GM12872 (cell line): ENCODE measurements at regions not wholly inside any gene's neighbourhood (a gene's known extent, or its start where the extent isn't known, plus 50 kb on each side); places are given as distances from the start of the nearest gene placed in this dataset.

Experiments used
- TF ChIP-seq, protein P1 (sequence below): IDR thresholded peaks from 3 replicates; pipeline ENCODE4 v1.5.1; 2011; ENCODE audit warnings: low read depth, mild to moderate bottlenecking, low read length, moderate library complexity; ENCODE audit not compliant: insufficient read depth

DNA sequence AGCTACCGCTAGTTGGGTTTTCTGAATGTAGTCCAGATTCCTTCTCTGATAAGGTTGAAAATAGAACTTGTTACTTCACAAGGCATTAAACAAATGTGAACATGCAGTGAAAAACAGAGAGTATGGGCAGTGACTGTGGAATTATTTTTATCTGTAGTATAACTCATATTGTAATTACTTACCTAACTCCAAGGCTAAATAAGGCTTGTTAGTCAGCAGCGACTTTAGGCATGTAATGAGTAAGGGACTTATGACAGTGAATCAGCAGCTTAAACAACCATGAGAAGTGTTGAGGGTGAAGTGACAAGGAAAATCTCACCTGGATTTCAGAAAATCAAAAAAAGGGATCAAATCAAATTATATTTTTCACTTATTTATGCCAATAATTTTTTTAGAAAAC lies 1719.5 kb upstream of the MIR17HG start:
- TF ChIP-seq, protein P1, sequence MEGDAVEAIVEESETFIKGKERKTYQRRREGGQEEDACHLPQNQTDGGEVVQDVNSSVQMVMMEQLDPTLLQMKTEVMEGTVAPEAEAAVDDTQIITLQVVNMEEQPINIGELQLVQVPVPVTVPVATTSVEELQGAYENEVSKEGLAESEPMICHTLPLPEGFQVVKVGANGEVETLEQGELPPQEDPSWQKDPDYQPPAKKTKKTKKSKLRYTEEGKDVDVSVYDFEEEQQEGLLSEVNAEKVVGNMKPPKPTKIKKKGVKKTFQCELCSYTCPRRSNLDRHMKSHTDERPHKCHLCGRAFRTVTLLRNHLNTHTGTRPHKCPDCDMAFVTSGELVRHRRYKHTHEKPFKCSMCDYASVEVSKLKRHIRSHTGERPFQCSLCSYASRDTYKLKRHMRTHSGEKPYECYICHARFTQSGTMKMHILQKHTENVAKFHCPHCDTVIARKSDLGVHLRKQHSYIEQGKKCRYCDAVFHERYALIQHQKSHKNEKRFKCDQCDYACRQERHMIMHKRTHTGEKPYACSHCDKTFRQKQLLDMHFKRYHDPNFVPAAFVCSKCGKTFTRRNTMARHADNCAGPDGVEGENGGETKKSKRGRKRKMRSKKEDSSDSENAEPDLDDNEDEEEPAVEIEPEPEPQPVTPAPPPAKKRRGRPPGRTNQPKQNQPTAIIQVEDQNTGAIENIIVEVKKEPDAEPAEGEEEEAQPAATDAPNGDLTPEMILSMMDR = no peak

DNA sequence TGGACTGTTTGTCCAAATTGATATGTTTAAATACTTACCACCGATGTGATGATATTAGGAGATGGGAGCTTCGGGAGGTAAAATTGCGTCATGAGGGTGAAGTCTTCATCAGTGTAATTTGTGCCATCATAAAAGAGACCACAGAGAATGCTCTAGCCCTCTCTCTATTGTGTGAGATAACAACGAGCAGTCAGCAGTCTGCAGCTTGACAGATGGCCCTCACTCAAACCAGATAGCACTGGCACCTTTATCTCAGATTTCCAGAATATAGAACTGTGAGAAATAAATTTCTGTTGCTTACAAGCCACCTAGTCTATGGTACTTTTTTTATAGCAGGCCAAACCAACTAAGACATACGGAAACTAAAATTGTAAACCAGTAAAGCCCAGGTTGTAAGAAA lies 1718.9 kb upstream of the MIR17HG start:
- TF ChIP-seq, protein P1 = no peak

DNA sequence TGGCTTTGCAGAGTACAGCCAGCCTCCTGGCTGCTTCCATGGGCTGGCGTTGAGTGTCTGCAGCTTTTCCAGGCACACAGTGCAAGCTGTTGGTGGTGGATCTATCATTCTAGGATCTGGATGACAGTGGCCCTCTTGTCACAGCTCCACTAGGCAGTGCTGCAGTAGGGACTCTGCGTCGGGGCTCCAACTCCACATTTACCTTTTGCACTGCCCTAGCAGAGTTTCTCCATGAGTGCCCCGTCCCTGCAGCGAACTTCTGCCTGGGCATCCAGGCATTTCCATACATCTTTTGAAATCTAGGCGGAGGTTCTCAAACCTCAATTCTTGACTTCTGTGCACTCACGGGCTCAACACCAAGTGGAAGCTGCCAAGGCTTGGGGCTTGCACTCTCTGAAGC lies 1697.3 kb upstream of the MIR17HG start:
- TF ChIP-seq, protein P1 = no peak

DNA sequence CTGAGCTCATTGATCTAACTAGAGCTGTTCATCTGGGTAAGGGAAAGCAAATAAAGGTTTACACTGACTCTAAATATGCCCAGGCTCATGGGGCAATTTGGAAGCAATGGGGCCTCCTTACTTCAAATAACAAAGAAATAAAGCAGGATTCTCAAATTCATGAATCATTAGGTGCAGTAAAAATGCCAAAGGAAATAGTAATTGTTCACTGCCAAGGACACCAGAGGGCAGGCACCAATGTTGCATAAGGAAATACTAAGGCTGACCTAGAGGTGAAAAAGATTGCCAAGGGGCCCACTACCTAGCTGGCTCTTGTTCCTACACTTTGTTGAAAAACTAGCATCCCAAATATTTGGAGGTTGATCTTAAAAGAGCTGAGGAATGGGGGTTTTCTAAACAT lies 1686.7 kb upstream of the MIR17HG start:
- TF ChIP-seq, protein P1 = no peak

DNA sequence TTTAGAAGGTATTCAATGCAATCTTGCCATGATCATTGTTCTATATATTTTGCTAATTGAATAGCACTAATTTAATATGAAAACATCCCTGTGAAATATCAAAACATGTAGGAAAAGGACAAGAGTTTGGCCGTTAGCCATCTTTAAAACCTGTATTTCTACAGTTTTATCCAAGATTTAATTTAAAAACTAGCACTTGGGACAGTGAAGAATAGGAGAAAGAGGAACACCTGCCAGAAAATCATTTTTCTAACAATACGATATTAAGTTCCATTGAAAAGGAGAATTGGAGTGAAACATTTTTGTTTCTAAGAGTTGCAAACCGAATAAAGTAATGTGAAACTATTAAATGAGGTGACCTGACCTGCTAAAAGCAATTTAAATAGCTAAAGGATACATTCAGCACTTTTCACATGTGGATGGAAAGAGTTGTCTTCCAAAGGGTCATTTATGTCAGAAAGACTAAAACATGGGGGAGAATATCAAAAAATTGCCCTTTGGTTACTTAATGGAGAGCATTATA lies 1673.6 kb upstream of the MIR17HG start:
- TF ChIP-seq, protein P1 = no peak

DNA sequence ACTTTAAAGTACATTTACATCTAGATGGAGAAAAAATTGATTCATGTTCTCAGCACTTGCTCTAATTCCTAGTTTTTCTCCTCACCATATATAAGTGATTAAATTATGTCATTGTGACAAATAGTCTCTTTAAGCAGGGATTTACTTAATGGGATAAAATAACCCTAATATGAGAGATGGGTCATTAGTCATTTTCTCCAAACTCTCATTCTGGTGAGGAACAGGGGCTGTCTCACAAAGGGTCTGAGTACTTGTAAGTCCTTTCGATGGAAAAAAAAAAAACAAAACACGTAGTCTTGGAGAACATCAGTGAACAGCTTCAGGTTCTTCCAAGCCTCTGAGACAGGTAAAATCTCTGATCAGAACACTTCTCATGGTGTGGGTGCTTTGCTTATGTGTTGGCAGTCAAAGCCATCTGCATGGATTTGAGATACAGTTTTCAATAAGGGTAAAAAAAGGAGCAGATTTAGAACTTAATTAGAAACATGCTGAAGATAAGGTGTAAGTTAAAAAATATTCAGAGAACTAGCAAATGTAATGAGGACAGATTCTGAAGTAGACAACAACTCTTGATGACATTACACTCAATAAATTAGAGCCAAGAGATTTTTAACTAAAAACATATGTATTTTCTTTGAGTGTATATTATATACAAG lies 1668.9 kb upstream of the MIR17HG start:
- TF ChIP-seq, protein P1 = no peak

DNA sequence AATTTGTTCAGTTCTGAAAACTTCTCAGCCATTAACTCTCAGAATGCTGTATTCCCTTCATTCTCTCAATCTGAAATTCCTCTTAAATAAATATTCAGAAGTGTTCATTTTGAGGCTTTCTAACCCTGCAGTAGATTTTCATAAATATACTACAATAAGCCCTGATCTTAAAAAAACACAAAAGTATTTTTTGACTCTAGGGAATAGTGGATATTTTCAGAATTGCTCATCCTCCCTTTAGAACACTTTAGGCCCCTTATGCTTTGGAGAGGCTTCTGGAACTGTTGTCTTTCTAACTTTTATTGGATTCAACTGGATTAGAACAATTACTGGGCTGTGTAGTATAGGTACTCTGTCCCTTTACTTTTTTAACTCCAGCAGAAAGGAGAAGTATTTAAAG lies 1662.6 kb upstream of the MIR17HG start:
- TF ChIP-seq, protein P1 = no peak
